Mesodermal cell (in vitro differentiated cells): ENCODE measurements at regions not wholly inside any gene's neighbourhood (a gene's known extent, or its start where the extent isn't known, plus 50 kb on each side); places are given as distances from the start of the nearest gene placed in this dataset.
A peak's percentile ranks its signal among the peaks of the same experiment; 100 is the strongest.

Experiments used
- H3K27ac ChIP-seq: 2 replicates; pipeline ENCODE4 v1.7.0; 2013; ENCODE audit warnings: mild to moderate bottlenecking, low read depth, low read length, moderate library complexity; ENCODE audit not compliant: severe bottlenecking
- H3K36me3 ChIP-seq: 2 replicates; pipeline ENCODE4 v1.7.1; 2013; ENCODE audit warnings: mild to moderate bottlenecking, low read length, moderate library complexity; ENCODE audit not compliant: control insufficient read depth, insufficient read depth
- H3K4me1 ChIP-seq: one replicate; pipeline ENCODE4 v1.7.1; 2013; ENCODE audit warnings: mild to moderate bottlenecking, low read length; ENCODE audit not compliant: insufficient read depth, control insufficient read depth, poor library complexity, severe bottlenecking
- H3K4me3 ChIP-seq: 2 replicates; pipeline ENCODE4 v1.7.0; 2013; ENCODE audit warnings: low read length, control low read depth, mild to moderate bottlenecking; ENCODE audit not compliant: insufficient read depth, poor library complexity, severe bottlenecking; ENCODE audit errors: extremely low read depth
- H3K9me3 ChIP-seq: 2 replicates; pipeline ENCODE4 v1.7.1; 2013; ENCODE audit warnings: mild to moderate bottlenecking, low read length, moderate library complexity; ENCODE audit not compliant: control insufficient read depth
- WGBS, 2 experiments: methylation state at CpG; one replicate each; pipeline ENCODE4 v1.1.5; 2013; ENCODE audit warnings: missing lambda C conversion rate in 2 of 2; ENCODE audit not compliant: insufficient coverage in 2 of 2; 5-methylcytosine and 5-hydroxymethylcytosine counted together

DNA sequence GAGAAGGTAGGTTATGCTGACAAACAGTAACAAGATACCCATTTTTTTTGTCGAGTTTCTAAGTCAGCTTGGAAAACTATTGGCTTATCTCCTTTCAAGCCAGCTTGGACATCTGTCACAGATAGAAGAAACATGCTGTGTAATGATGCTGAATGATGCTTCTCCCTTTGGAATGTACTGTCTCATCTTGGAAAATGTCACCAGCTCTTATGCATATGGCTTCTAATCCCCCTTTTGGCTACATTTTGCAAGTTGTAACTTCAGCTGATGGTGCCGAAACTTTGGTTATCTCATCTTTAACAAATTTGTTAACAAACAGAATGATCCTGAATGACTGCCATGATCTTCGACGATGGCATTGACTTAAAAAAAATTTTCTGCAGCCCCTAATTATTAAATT is 68.8 kb upstream of the ST6GALNAC3 start:
- 86 to 100% methylated on average over 2 of the region's 4 CpGs for WGBS, 2 experiments
- Histone ChIP-seq H3K27ac (no peak overlapping the region), H3K4me1 (no peaks in the 10 kb centered on the region), H3K36me3 (no peaks in the 10 kb centered on the region), H3K4me3 (no peak overlapping the region), H3K9me3 (no peaks in the 10 kb centered on the region)

DNA sequence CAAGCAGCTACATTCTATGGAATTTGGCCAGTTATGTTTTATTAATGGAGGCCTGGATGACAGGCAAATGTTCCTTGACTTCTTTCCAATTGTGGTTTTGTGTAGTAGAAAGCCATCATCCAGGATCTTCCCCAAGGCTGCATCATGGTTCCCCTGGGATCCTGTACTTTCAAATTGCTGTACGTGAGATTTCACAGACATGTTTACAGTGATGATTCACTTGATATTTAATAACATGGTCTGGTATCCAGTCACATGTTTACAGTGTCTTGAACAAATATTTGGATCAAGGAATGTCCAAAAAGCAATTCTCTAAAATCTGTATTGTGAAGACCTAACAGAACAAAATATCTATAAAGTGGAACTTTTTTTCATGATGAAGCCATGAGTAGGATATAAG is 68.3 kb upstream of the ST6GALNAC3 start:
- no CpG with 5 or more reads among the region's 1 CpG for WGBS, 2 experiments
- no peaks in the 10 kb centered on the region for H3K36me3 ChIP-seq
- H3K4me3 ChIP-seq = no peak overlapping the region
- H3K27ac ChIP-seq = no peak overlapping the region
- H3K9me3 ChIP-seq = no peaks in the 10 kb centered on the region
- H3K4me1 ChIP-seq = no peaks in the 10 kb centered on the region

DNA sequence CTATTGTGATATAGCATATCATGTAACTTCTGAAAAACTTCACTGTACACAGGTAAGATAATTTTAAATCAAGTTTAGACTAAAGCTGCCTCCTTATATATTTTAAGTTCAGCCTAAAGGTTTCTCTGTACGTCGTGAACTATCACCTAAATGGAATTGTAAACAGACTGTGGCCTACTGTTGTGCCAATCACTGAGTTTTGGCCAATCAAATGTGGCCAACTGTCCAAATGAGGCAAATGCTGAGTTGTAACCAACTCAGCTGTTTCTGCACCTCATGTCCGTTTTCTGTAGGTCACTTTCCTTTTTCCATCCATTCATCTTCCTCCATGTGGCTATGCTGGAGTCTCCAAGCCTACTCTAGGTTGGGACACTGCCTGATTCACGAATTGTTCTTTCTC is 63.7 kb upstream of the ST6GALNAC3 start:
- Histone ChIP-seq H3K36me3 (no peaks in the 10 kb centered on the region), H3K4me3 (no peak overlapping the region), H3K4me1 (no peaks in the 10 kb centered on the region), H3K9me3 (no peaks in the 10 kb centered on the region), H3K27ac (no peak overlapping the region)
- WGBS, 2 experiments = 84 to 100% methylated on average over 3 of the region's 4 CpGs

DNA sequence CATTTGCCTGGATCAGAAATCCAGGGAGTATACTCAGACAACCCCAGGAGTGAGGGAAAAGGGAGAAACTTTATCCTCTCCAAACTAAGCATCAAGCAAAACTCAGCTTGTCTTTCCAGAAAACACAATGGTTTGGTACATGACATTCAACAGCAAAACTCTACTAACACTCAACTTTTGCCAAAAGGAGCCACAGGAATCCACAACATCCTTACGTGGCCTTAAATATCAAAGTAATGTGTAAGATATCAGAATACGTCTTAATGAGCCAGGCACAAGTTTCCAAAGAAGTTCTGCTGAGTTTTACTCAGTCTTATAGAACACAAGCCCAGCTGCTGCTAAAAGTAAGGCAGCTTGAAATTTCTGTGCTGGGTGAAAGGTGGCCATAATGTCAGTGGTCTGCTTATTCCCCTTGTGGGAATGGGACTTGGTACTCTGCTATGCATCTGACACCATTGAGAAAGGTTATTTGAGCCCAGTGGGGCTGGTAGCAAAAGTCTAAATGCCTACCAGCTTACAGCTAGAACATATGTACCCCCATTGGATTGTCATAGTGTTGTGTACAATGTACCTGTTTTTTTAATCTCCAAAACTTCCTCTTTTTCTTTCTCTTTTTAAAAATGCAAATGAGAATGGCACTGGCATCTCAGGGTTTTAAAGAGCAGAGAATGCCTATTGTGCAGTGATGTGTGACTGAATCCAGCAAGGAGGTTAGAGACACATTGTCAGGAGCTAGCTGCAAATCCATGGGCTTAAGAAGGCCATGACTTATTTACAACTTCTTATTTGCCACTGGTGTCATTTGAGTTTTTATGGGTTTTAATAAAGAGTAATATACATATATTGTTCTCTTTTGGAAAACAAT is 62.0 kb upstream of the ST6GALNAC3 start:
- Histone ChIP-seq H3K9me3 (no peaks in the 10 kb centered on the region), H3K4me3 (no peak overlapping the region), H3K36me3 (no peaks in the 10 kb centered on the region), H3K27ac (no peak overlapping the region), H3K4me1 (no peaks in the 10 kb centered on the region)
- WGBS, 2 experiments = 100% methylated on average over 1 of the region's 2 CpGs

DNA sequence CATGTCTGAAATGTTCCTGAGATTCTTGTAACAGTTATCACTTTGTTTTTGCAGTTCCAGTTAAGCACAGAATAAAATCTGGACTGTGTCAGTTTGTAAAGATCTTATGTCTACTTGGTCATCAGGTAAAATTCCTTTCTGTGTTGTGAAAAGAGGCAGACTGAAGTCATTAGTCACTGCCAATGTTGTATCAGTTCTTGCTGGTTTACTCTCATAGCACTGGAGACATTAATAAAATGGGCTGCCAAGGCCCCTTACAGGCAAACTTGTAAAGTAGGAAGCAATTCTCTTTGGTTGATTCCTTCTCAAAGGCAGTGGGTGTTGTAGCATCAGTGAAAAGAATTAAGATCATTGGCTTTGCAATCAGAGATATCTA is 61.4 kb upstream of the ST6GALNAC3 start:
- Histone ChIP-seq H3K36me3 (no peaks in the 10 kb centered on the region), H3K4me1 (no peaks in the 10 kb centered on the region), H3K27ac (no peak overlapping the region), H3K9me3 (no peaks in the 10 kb centered on the region), H3K4me3 (no peak overlapping the region)

DNA sequence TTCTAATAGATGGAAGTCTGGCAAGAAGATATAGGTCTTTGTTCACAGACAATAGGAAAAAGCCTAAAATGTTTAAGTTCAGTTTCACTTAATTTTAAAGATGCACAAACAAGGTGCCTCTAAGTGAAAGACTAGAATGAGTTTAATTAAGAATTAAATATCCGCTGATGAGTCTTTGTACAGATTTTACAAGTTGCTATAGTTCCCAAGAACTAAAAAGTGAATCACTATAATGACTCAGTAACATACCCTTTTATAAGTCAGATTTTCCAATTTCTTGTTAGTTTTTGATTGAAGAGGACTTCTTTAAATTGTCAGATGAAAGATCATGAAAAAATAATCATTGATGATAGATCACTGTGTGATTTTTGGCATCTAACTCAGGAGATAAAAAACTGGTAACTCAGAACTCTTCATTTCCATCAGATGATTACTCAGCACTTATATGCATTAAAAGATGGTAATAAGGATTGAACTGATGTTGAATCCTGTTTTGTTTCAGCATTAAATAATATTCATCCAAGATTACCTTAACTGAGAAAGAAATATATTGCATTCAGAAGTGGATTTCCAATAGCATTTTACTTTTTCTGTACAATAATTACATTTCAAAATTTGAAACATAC is 59.0 kb upstream of the ST6GALNAC3 start:
- no peak overlapping the region for H3K27ac ChIP-seq
- no peaks in the 10 kb centered on the region for H3K4me1 ChIP-seq
- H3K4me3 ChIP-seq = no peak overlapping the region
- no peaks in the 10 kb centered on the region for H3K9me3 ChIP-seq
- H3K36me3 ChIP-seq = no peaks in the 10 kb centered on the region
- no CpG with 5 or more reads among the region's 1 CpG for WGBS, 2 experiments

DNA sequence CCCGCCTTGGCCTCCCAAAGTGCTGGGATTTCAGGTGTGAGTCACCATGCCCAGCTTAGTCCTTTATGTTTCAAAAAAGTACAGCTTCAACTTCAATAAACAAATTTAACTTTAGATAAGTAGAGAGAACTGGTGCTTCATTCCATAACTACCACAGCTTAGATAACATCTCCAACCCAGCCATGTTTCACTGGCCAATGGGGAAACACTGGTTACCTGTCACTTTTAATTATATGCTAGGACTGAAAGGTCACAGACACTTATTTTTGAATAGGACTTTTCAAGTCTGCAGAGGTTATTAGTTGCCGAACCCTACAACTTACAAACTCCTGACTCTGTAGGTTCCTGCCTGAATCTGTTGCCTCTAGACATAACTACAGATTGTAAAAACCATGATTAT is 56.5 kb upstream of the ST6GALNAC3 start:
- 50 to 56% methylated on average over 1 to 2 of the region's 2 CpGs for WGBS, 2 experiments
- no peaks in the 10 kb centered on the region for H3K4me1 ChIP-seq
- H3K9me3 ChIP-seq = no peaks in the 10 kb centered on the region
- H3K27ac ChIP-seq = no peak overlapping the region
- H3K36me3 ChIP-seq = no peaks in the 10 kb centered on the region
- no peak overlapping the region for H3K4me3 ChIP-seq

DNA sequence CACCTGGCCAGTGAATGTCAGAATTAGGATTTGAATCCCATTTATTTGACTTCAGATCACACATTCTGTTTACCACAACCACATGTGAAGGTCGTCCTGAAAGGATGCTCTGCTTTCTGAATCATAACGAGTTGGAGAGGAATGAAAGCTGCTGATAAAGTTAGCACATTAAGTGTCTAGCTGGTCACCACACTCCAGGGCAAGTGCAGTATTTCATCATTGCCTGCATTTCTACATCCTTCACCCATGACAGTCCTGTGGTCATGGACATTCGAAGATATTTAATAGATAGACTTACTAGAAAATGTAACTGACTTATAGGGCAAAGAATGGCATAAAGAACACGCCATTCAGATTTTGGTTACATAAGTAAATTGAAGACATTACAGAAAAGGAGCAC is 52.7 kb upstream of the ST6GALNAC3 start:
- H3K36me3 ChIP-seq = no peaks in the 10 kb centered on the region
- H3K9me3 ChIP-seq = no peaks in the 10 kb centered on the region
- 56% methylated on average over 3 of the region's 4 CpGs; no CpG with 5 or more reads in 1 of the 2 experiments for WGBS, 2 experiments
- H3K4me1 ChIP-seq = peaks cover 10% of the 10 kb centered on the region
- no peak overlapping the region for H3K27ac ChIP-seq
- no peak overlapping the region for H3K4me3 ChIP-seq

DNA sequence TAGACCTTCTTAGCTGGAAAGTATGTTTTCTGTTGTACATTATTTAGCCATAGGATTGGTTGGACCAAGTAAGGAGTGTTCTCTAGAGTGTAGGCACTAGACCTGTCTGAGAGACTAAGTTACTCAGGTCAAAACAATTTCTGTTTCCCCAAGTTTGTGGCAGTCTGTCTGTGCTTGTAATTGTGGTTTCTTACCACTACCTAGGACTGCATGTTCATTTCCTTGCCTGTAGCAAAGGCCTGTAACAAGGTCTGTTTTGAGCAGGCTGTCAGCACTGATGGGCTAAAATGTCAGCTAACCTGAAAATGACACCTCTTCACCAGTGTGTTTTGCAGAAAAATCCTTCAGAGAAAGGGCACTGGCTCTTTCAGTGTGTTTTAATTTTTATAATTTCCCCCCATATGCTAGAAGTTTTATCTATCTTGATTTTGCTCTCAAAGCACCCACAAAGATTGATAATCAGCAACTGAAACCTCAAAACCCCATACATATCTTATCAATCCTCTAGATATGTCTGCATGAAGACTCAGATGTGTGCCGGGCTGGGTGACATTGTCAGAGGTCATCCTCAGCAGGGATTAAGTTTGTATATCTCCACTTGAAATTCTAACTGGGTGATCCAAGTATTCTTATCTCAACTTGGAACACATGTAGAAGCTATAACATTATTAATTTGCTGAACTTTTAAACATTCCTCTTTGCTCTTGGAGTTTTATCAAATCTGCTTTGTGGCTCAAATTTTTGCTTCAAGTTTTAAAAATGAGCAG is 50.7 kb upstream of the ST6GALNAC3 start:
- Histone ChIP-seq H3K4me1 (peaks cover 10% of the 10 kb centered on the region), H3K27ac (peak overlapping the region; percentile 72), H3K36me3 (no peaks in the 10 kb centered on the region), H3K4me3 (no peak overlapping the region), H3K9me3 (no peaks in the 10 kb centered on the region)
- WGBS, 2 experiments = 100% methylated on average over 1 of the region's 1 CpG; no CpG with 5 or more reads in 1 of the 2 experiments
